Stimulated activated CD8-positive, alpha-beta memory T cell treated with anti-CD3 and anti-CD28 coated beads, Interleukin-4, amount 100 ng/mL, for 4 hours (primary cell): ENCODE measurements at regions not wholly inside any gene's neighbourhood (a gene's known extent, or its start where the extent isn't known, plus 50 kb on each side); places are given as distances from the start of the nearest gene placed in this dataset.

Experiments
- DNase-seq, 2 donors: peaks; one replicate each; pipeline ENCODE4 v3.0.0-alpha.2; 2020; ENCODE audit warnings: low read depth in 2 of 2, low spot score in 1 of 2

DNA sequence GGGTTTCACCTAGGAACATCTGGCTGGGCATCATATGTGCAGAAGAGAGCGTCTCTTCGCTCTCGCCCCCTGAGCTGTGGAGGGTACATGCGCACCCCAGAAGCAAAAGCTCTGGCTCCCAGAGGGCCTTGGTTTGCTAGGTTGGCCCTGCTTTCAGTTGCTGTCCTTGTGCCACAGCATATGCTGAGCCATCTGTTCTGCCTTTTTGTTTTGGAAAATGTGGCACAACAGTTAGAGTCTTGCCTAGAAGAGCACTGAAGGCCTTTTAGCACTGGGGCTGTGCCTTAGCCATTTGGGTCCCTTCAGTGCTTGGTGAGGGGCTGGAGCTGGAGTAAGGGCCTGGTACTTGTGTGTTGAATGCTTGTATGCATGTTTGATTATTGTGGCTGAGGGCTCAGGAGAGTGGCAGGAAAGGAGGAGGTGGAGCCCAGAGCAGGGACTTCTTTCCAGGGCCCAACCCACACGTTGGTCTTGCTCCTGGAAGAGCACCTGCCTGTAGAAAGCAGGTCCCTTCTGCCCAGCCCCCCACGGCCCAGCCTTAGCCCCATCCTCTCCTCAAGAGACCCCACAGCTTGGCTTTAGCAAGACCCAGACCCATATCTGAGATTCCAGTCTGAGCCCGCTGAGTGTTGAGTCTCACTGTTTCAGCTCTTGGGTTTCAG, 113.7 kb downstream of the SLC25A47 start:
- no peak for DNase-seq

- no peak for DNase-seq
Measured at GRCh38 chr14:100438271-100438670, 115.1 kb downstream of the SLC25A47 start.

- DNase-seq: peak; percentile 13 to 49
Measured at GRCh38 chr14:100438678-100439592, 115.8 kb downstream of the SLC25A47 start.

DNA sequence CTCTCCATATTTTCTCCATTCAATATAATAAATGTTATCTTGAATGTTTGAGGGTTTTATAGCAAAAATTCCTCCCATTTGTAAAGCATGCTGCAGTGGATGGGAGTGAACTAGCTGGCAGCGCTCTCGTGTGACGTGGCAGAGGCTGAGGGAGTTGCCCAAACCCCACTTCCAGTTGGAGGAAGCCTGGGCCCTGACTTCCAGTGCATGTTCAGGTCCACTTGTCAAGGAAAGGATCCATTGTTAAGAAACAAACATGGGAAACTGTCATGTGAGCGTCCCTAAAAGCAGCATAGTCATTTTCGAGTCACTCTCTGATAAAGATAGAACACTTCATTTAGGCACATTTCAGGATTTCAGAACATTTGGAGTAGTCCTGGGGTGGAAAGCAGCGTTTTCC, 116.6 kb downstream of the SLC25A47 start:
- no peak for DNase-seq

DNA sequence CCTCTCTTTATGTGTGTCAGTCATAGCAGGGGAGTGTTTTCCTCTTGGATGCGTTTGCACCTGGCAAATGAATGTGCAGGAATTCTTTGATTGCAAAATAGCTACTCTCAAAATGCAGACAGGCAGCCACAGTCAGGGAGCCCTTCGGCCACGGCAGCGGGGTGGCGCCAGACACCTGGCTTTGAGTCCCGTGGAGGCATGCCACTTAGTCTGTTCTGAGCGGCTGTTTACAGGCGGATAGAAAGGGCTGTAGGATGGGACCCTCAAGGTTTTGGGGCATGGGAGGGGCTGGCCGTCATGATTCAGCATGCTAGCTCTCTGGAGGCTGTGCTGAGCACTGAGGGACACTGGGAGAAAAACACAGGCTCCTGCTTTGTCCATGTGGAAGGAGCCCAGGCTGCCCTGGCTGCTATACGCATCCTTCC, 117.1 kb downstream of the SLC25A47 start:
- DNase-seq: no peak

GRCh38 chr14:100440758-100441203, 117.6 kb downstream of the SLC25A47 start:
- DNase-seq: no peak

GRCh38 chr14:100441271-100441947, 118.3 kb downstream of the SLC25A47 start:
- DNase-seq: no peak

DNA sequence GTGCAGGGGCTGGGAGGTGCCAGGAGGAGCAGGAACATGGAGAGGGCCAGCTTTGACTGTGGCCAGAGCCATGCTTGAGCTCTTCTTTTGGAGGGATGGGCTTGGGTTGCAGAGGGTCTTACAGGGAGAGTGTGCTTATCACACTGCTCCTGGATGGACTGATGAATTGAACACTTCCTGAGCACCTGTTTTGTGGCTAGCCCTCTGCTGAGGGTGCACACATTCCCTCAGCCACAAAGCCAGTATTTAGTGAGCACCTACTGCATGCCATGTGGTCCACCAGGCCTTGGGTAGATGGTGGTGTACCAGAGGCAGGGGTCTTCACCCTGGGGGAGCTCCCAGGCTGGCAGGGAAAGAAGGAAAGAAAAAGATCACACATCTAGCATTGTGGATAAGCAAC, 118.9 kb downstream of the SLC25A47 start:
- DNase-seq: no peak

DNA sequence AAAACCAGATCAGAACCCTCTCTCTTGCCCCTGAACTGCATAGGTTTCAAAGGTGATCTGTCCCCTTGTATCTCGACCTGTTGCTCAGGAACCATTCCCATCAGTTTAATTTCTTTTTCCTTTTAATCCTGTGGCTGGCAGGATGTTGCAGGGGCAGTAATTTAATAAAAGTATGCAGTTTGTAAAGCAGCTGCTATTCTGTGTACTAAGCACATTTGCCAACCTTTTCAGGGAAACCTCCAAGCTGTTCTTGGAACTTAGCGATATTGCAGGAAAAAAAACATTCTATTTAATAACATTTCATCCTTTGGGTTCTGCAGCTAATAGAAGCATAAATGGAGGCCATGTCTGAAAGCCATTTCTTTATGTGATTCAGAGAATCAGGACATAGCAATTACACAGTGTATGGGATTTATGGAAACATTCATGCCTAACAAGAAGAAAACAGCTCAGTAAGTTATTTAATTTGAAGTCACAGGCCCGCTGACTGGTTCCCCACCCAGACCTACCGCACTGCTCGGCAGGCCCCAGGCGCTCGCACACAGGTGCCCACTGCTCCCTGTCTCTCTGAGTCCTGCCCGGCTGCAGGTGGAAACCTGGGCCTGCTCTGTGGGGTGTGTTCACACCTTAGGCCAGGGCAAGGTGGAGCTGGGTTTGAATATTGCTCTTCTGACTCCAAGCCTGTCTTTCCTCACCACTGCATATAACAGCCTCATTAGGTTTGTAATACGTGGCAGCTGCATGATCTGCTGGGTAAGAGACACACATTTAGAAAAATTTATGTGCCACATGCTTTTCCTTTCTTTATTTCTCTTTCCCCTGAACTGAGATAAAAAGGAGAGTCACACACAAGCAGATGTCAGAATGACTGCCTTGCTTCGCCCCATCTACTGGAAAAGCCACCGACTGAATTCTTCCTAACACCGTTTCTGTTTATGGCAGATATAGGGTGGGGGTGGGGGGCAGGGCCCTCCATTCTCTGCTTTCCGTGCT, 119.7 kb downstream of the SLC25A47 start:
- DNase-seq: no peak

DNA sequence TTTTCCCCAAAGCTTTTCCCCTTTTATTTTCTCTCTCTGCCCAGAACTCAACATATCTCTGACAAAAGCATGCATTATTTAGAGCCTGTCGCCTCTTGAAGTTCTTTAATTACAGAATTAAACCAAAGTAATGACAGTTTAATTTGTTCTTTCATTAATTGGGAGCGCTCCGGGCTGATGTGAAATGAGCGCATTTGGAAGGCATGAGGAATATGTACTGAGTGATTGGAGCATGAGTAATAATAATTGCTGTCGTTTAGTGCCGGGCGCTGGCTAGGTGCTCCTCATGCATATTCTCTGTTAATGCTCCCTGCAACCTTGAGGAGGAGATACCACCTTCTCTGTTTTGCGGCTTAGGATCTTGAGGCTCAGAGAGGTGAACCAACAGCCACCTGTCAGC, 120.5 kb downstream of the SLC25A47 start:
- no peak for DNase-seq

GRCh38 chr14:100445436-100446088, 122.4 kb downstream of the SLC25A47 start:
- DNase-seq: no peak

- no peak for DNase-seq
Measured at GRCh38 chr14:100446572-100446971, 123.4 kb downstream of the SLC25A47 start.

DNA sequence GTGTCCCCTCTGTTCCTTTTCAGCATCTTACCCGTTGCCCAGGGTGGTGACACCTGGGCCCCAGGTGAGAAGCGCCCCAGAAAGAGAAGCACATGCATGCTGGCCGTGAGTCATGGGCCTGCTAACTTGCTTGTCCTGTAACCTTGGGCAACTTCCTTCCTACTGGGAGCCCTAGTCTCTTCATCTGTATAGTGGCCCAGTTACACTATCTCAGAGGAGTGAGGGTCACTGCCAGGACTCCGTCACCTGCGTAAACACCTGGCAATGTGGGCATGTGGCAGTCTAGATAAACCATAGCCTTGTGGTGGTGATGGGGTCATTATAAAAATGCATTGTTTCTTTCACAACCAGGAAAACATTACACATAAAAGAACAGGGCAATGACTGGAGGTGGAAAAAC, 125.2 kb downstream of the SLC25A47 start:
- DNase-seq: no peak

DNA sequence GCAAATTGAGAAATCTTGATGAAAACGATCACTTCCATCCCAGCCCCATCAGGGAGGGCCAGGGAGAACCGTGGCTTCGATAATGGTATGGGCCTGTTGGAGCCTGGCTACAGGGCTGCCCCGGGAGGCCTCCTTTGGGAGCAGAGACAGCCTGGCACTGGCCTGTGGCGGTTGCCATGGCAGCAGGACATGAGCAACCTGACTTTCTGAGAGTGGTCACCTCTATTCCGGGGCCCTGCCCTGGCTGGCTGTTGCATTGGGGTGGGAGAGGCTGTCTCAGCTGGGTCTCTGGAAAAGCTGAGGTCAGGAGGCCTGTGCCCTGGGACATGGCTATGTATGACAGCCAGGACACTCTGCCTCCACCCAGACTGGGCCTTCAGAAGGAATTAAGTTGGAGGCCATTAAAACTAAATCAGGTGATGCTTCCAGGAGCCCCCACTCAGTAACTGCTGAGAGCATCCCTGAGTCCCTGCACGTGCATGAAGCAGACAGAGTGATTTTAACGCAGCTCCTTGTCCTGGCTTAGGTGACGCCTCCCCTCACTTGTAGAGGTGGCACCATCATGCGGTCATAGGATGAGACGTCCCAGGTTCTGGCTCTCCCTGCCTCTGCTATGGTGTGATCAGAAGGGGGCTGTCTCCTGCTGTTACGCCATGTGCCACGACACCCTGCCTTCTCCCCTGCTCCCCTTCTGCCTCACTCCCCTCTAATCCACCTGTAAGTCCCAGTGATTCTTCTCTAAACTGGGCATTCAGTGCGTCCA, 126.3 kb downstream of the SLC25A47 start:
- DNase-seq: no peak

GRCh38 chr14:100450049-100450448, 126.9 kb downstream of the SLC25A47 start:
- no peak for DNase-seq

- DNase-seq: no peak
Measured at GRCh38 chr14:100450736-100451135, 127.6 kb downstream of the SLC25A47 start.

DNA sequence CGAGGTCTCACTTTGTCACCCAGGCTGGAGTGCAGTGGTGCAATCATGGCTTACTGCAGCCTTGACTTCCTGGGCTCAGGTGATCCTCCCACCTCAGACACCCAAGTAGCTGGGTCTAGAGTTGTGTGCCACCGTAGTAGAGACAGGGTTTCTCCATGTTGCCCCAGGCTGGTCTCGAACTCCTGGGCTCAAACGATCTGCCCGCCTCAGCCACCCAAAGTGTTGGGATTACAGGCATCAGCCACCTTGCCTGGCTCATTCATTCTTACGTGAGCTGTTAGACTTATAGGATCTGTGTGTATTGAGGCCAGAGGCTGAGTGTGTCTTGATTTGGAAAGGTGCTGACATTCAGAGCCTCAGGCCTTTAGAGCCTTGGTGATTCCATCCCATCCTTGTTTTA, 128.1 kb downstream of the SLC25A47 start:
- DNase-seq: no peak

- DNase-seq: no peak
Measured at GRCh38 chr14:100453930-100454329, 130.8 kb downstream of the SLC25A47 start.

DNA sequence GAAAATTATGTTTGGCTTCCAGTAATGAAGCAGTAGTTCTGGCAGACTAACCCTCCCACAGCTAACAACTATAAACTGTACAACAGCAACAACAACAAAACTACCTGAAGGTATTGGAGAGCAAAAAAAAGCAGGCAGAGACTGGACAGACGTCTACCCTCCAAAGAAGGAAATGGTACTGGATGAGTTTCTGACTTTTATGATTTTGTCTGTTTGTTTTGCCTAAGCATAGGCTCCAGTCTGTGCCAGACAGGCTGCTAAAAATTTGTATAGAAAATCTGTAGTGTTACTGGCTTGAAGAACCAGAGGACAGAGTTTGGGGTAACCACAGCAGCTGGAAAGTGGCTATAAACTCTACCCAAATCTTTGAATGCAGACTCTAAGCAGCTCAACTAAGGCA, 131.3 kb downstream of the SLC25A47 start:
- DNase-seq: no peak
